ENCODE measurements at regions not wholly inside any gene's neighbourhood (a gene's known extent, or its start where the extent isn't known, plus 50 kb on each side); places are given as distances from the start of the nearest gene placed in this dataset.

- TF ChIP-seq CTCF (IDR thresholded peaks at IDR 0.05; ENCODE audit: low read depth, low read length, missing input control): no peak
- TF ChIP-seq YY1 (IDR thresholded peaks at IDR 0.05): no peak
- TF ChIP-seq REST (IDR thresholded peaks at IDR 0.05): no peak
- no peak for TF ChIP-seq GABPA (IDR thresholded peaks at IDR 0.05 in 1 of 2, conservative IDR thresholded peaks at IDR 0.05 in 1 of 2)
- TF ChIP-seq MAX (IDR thresholded peaks at IDR 0.05): no peak
- no peak for TF ChIP-seq ATF3 (IDR thresholded peaks at IDR 0.05)
- TF ChIP-seq JUND (IDR thresholded peaks at IDR 0.05): no peak
- TF ChIP-seq TAF1 (conservative IDR thresholded peaks at IDR 0.05): no peak
- no peak for TF ChIP-seq EGR1 (IDR thresholded peaks at IDR 0.05; ENCODE audit: low read depth in 2 of 2)
- TF ChIP-seq FOXA2 (IDR thresholded peaks at IDR 0.05): no peak
- TF ChIP-seq SP1 (IDR thresholded peaks at IDR 0.05): no peak
- TF ChIP-seq HNF4A (conservative IDR thresholded peaks at IDR 0.05): no peak
- no peak for TF ChIP-seq RAD21 (IDR thresholded peaks at IDR 0.05)
- TF ChIP-seq FOXA1 (IDR thresholded peaks at IDR 0.05): no peak
Measured at GRCh38 chr6:9789201-9789600, 625.7 kb downstream of the TFAP2A start.

All from liver (tissue), 3 donors.